Neural cell (in vitro differentiated cells): ENCODE measurements at regions not wholly inside any gene's neighbourhood (a gene's known extent, or its start where the extent isn't known, plus 50 kb on each side); places are given as distances from the start of the nearest gene placed in this dataset.

Experiments used
- EZH2 ChIP-seq: fragments of 200-600, 300-800 bp; shearing (Covaris generic), sonication (generic); IDR thresholded peaks from 2 replicates; pipeline ENCODE4 v1.6.1; 2014; ENCODE audit warnings: antibody characterized with exemption, low read length, borderline replicate concordance, mild to moderate bottlenecking; ENCODE audit not compliant: insufficient read depth, poor library complexity, severe bottlenecking
- TAF1 ChIP-seq: IDR thresholded peaks from 2 replicates; pipeline ENCODE4 v1.6.1; 2012; ENCODE audit warnings: low read depth
- TF ChIP-seq, protein P1 (sequence below): fragments of 450-650 bp; IDR thresholded peaks from 2 replicates; pipeline ENCODE4 v1.5.1; 2014; ENCODE audit warnings: antibody characterized with exemption, mild to moderate bottlenecking, moderate library complexity; ENCODE audit not compliant: poor library complexity, severe bottlenecking
- TF ChIP-seq, protein P2 (sequence below): IDR thresholded peaks from 2 replicates; pipeline ENCODE4 v1.6.1; 2012; ENCODE audit warnings: borderline replicate concordance

DNA sequence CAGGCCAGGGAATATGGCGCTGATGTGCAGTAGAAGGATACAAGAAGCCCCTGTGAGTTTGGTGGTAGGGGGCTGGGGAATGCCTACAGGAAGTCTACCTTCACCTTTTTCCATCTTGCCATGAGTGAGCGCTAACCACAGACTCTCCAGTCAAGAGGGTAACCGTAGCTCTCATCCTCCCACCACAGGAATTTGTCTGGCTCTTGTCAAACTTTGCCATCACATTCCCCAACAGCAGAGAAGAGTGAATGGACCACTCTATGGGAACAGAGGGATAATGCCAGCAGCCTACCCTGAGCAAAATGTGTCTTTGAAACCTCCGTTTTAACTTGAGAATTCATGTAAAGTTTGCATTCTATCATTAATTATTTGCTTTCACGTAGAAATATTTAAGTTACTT is 168.3 kb downstream of the NRP2 start:
- TF ChIP-seq, protein P1, sequence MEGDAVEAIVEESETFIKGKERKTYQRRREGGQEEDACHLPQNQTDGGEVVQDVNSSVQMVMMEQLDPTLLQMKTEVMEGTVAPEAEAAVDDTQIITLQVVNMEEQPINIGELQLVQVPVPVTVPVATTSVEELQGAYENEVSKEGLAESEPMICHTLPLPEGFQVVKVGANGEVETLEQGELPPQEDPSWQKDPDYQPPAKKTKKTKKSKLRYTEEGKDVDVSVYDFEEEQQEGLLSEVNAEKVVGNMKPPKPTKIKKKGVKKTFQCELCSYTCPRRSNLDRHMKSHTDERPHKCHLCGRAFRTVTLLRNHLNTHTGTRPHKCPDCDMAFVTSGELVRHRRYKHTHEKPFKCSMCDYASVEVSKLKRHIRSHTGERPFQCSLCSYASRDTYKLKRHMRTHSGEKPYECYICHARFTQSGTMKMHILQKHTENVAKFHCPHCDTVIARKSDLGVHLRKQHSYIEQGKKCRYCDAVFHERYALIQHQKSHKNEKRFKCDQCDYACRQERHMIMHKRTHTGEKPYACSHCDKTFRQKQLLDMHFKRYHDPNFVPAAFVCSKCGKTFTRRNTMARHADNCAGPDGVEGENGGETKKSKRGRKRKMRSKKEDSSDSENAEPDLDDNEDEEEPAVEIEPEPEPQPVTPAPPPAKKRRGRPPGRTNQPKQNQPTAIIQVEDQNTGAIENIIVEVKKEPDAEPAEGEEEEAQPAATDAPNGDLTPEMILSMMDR, result no peak
- TF ChIP-seq TAF1 (no peak), EZH2 (no peak)
- TF ChIP-seq, protein P2, sequence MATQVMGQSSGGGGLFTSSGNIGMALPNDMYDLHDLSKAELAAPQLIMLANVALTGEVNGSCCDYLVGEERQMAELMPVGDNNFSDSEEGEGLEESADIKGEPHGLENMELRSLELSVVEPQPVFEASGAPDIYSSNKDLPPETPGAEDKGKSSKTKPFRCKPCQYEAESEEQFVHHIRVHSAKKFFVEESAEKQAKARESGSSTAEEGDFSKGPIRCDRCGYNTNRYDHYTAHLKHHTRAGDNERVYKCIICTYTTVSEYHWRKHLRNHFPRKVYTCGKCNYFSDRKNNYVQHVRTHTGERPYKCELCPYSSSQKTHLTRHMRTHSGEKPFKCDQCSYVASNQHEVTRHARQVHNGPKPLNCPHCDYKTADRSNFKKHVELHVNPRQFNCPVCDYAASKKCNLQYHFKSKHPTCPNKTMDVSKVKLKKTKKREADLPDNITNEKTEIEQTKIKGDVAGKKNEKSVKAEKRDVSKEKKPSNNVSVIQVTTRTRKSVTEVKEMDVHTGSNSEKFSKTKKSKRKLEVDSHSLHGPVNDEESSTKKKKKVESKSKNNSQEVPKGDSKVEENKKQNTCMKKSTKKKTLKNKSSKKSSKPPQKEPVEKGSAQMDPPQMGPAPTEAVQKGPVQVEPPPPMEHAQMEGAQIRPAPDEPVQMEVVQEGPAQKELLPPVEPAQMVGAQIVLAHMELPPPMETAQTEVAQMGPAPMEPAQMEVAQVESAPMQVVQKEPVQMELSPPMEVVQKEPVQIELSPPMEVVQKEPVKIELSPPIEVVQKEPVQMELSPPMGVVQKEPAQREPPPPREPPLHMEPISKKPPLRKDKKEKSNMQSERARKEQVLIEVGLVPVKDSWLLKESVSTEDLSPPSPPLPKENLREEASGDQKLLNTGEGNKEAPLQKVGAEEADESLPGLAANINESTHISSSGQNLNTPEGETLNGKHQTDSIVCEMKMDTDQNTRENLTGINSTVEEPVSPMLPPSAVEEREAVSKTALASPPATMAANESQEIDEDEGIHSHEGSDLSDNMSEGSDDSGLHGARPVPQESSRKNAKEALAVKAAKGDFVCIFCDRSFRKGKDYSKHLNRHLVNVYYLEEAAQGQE, result no peak
